WTC11 (cell line): ENCODE measurements at regions not wholly inside any gene's neighbourhood (a gene's known extent, or its start where the extent isn't known, plus 50 kb on each side); places are given as distances from the start of the nearest gene placed in this dataset.

ENCODE experiments used
- ATAC-seq: fragments of 200-7000 bp; cut with Tn5 transposase; 2 replicates; pipeline ENCODE4 v1.10.0; 2021; ENCODE audit warnings: mild to moderate bottlenecking, moderate library complexity
- CTCF ChIA-PET: fragments of 300-600 bp; sonication (Branson Sonifier 250); formaldehyde crosslinking; loops from one replicate; lab custom pipeline; 2021; ENCODE audit warnings: antibody characterized with exemption; lab: Charles Lee
- POLR2A ChIA-PET: fragments of 350-600 bp; sonication (Branson Sonifier 250); formaldehyde crosslinking; loops from one replicate; lab custom pipeline; 2021; ENCODE audit warnings: antibody characterized with exemption; lab: Charles Lee
- DNase-seq: peaks from one replicate; pipeline ENCODE4 v3.0.0; 2021; ENCODE audit warnings: low spot score
- H3K27ac Mint-ChIP-seq: 2 replicates; pipeline ENCODE4 v1.8.0; 2021; ENCODE audit warnings: mixed read lengths
- H3K27me3 Mint-ChIP-seq: 2 replicates; pipeline ENCODE4 v1.8.0; 2021; ENCODE audit warnings: low read depth, mild to moderate bottlenecking, moderate library complexity, mixed read lengths
- H3K36me3 Mint-ChIP-seq: 2 replicates; pipeline ENCODE4 v1.8.0; 2021; ENCODE audit warnings: mixed read lengths
- H3K4me1 Mint-ChIP-seq: 2 replicates; pipeline ENCODE4 v1.8.0; 2022; ENCODE audit warnings: mixed read lengths
- H3K4me3 Mint-ChIP-seq: 2 replicates; pipeline ENCODE4 v1.8.0; 2021; ENCODE audit warnings: mild to moderate bottlenecking, moderate library complexity, mixed read lengths
- H3K9me3 Mint-ChIP-seq: 2 replicates; pipeline ENCODE4 v1.8.0; 2021; ENCODE audit warnings: mixed read lengths
- CBFB ChIP-seq: sonication (generic); formaldehyde crosslinking; IDR thresholded peaks from 2 replicates; pipeline ENCODE4 v1.8.1; 2022; ENCODE audit warnings: mild to moderate bottlenecking, low read depth, missing genetic modification reagents
- ETV6 ChIP-seq: sonication (generic); formaldehyde crosslinking; IDR thresholded peaks from 2 replicates; pipeline ENCODE4 v1.8.1; 2022; ENCODE audit warnings: mild to moderate bottlenecking, missing genetic modification reagents
- FOXK1 ChIP-seq: sonication (generic); formaldehyde crosslinking; IDR thresholded peaks from 2 replicates; pipeline ENCODE4 v1.8.0; 2022; ENCODE audit warnings: mild to moderate bottlenecking, moderate library complexity, missing genetic modification reagents
- MYBL2 ChIP-seq: sonication (generic); formaldehyde crosslinking; IDR thresholded peaks from 2 replicates; pipeline ENCODE4 v1.8.1; 2023; ENCODE audit warnings: mild to moderate bottlenecking, moderate library complexity, missing genetic modification reagents
- NFE2L1 ChIP-seq: sonication (generic); formaldehyde crosslinking; IDR thresholded peaks from 2 replicates; pipeline ENCODE4 v1.8.1; 2023; ENCODE audit warnings: missing genetic modification reagents
- PRRX2 ChIP-seq: fragments of 250-450 bp; sonication (Bioruptor Pico); IDR thresholded peaks from 2 replicates; pipeline ENCODE4 v1.8.0; 2021; ENCODE audit warnings: mild to moderate bottlenecking
- RORB ChIP-seq: fragments of 250-450 bp; sonication (Bioruptor Pico); IDR thresholded peaks from 2 replicates; pipeline ENCODE4 v1.9.0; 2021; ENCODE audit warnings: mild to moderate bottlenecking
- ZBTB21 ChIP-seq: sonication (generic); formaldehyde crosslinking; IDR thresholded peaks from 2 replicates; pipeline ENCODE4 v1.8.1; 2023; ENCODE audit warnings: mild to moderate bottlenecking, missing genetic modification reagents, borderline replicate concordance
- ZNF416 ChIP-seq: fragments of 250-450 bp; sonication (Bioruptor Pico); IDR thresholded peaks from 2 replicates; pipeline ENCODE4 v1.9.0; 2021; ENCODE audit warnings: mild to moderate bottlenecking, inconsistent platforms
- TF ChIP-seq, protein P1 (sequence below): sonication (generic); formaldehyde crosslinking; IDR thresholded peaks from 2 replicates; pipeline ENCODE4 v1.8.1; 2023; ENCODE audit warnings: mild to moderate bottlenecking, missing genetic modification reagents, moderate library complexity
- TF ChIP-seq, protein P2 (sequence below): sonication (generic); formaldehyde crosslinking; IDR thresholded peaks from 2 replicates; pipeline ENCODE4 v1.8.0; 2022; ENCODE audit warnings: mild to moderate bottlenecking, missing genetic modification reagents
- TF ChIP-seq, protein P3 (sequence below): sonication (generic); formaldehyde crosslinking; IDR thresholded peaks from 2 replicates; pipeline ENCODE4 v1.8.1; 2022; ENCODE audit warnings: missing genetic modification reagents, borderline replicate concordance
- TF ChIP-seq, protein P4 (sequence below): sonication (generic); formaldehyde crosslinking; IDR thresholded peaks from 2 replicates; pipeline ENCODE4 v1.8.1; 2023; ENCODE audit warnings: mild to moderate bottlenecking, missing genetic modification reagents, borderline replicate concordance
- TF ChIP-seq, protein P5 (sequence below): sonication (generic); formaldehyde crosslinking; IDR thresholded peaks from 2 replicates; pipeline ENCODE4 v1.8.0; 2023; ENCODE audit warnings: mild to moderate bottlenecking, missing genetic modification reagents
- TF ChIP-seq, protein P6 (sequence below): fragments of 250-450 bp; sonication (Bioruptor Pico); IDR thresholded peaks from 2 replicates; pipeline ENCODE4 v1.9.0; 2021; ENCODE audit warnings: mild to moderate bottlenecking
- TF ChIP-seq, protein P7 (sequence below): fragments of 250-450 bp; sonication (Bioruptor Pico); IDR thresholded peaks from 2 replicates; pipeline ENCODE4 v1.9.0; 2021; ENCODE audit warnings: mild to moderate bottlenecking, borderline replicate concordance
- TF ChIP-seq, protein P8 (sequence below): sonication (generic); formaldehyde crosslinking; IDR thresholded peaks from 2 replicates; pipeline ENCODE4 v1.8.1; 2022; ENCODE audit warnings: mild to moderate bottlenecking, missing genetic modification reagents, moderate library complexity, borderline replicate concordance

DNA sequence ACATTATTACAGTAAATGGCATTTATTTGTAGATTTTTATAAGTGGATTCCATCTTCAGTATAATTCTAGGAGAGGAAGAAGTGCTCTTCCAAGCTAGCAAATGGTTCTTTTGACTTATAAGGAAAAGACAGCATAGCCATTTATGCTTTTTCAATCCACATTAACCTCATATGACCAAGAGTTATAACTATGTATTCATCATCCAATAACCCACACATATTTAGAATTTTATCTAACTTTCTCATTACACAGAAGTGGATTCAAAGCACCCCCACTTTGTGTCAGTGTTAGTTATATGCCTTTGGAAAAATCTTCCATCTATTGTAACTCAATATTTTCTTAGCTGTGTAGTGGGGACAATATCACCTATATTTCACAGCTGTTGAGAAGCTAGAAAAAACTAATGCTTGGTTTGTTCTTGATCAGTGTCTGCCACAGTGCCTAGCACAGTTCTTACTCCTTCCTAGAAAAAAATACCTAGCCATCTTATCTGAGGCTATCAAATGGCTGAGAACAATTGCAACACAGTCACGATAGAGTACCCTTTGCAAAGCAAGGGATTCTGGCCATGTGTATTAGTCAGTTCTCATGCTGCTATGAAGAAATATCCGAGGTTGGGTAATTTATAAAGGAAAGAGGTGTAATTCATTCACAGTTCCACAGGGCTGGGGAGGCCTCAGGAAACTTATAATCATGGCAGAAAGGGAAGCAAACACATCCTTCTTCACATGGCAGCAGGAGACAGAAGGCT, 986.3 kb downstream of the TFAP2A start:
- H3K9me3 Mint-ChIP-seq, result peaks cover 10% of the 10 kb centered on the region
- no peak for DNase-seq
- no peak overlapping the region for H3K27ac Mint-ChIP-seq
- no peak overlapping the region for H3K4me3 Mint-ChIP-seq
- H3K36me3 Mint-ChIP-seq, result no peaks in the 10 kb centered on the region
- peaks cover 21% of the 10 kb centered on the region for H3K4me1 Mint-ChIP-seq
- no peak for ATAC-seq
- no peaks in the 10 kb centered on the region for H3K27me3 Mint-ChIP-seq
- ChIA-PET POLR2A (no interaction called here), CTCF (no interaction called here)
- TF ChIP-seq PRRX2 (CRISPR knock-in tag) (no peak), ZNF416 (no peak), ETV6 (CRISPR knock-in tag) (no peak), RORB (no peak), CBFB (CRISPR knock-in tag) (no peak), MYBL2 (no peak), NFE2L1 (CRISPR knock-in tag) (no peak), FOXK1 (CRISPR knock-in tag) (no peak), ZBTB21 (CRISPR knock-in tag) (no peak)
- TF ChIP-seq, protein P1, sequence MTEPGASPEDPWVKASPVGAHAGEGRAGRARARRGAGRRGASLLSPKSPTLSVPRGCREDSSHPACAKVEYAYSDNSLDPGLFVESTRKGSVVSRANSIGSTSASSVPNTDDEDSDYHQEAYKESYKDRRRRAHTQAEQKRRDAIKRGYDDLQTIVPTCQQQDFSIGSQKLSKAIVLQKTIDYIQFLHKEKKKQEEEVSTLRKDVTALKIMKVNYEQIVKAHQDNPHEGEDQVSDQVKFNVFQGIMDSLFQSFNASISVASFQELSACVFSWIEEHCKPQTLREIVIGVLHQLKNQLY, result no peak
- TF ChIP-seq, protein P2, sequence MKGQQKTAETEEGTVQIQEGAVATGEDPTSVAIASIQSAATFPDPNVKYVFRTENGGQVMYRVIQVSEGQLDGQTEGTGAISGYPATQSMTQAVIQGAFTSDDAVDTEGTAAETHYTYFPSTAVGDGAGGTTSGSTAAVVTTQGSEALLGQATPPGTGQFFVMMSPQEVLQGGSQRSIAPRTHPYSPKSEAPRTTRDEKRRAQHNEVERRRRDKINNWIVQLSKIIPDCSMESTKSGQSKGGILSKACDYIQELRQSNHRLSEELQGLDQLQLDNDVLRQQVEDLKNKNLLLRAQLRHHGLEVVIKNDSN, result no peak
- TF ChIP-seq, protein P3, sequence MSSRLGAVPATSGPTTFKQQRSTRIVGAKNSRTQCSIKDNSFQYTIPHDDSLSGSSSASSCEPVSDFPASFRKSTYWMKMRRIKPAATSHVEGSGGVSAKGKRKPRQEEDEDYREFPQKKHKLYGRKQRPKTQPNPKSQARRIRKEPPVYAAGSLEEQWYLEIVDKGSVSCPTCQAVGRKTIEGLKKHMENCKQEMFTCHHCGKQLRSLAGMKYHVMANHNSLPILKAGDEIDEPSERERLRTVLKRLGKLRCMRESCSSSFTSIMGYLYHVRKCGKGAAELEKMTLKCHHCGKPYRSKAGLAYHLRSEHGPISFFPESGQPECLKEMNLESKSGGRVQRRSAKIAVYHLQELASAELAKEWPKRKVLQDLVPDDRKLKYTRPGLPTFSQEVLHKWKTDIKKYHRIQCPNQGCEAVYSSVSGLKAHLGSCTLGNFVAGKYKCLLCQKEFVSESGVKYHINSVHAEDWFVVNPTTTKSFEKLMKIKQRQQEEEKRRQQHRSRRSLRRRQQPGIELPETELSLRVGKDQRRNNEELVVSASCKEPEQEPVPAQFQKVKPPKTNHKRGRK (CRISPR knock-in tag), result no peak
- TF ChIP-seq, protein P4, sequence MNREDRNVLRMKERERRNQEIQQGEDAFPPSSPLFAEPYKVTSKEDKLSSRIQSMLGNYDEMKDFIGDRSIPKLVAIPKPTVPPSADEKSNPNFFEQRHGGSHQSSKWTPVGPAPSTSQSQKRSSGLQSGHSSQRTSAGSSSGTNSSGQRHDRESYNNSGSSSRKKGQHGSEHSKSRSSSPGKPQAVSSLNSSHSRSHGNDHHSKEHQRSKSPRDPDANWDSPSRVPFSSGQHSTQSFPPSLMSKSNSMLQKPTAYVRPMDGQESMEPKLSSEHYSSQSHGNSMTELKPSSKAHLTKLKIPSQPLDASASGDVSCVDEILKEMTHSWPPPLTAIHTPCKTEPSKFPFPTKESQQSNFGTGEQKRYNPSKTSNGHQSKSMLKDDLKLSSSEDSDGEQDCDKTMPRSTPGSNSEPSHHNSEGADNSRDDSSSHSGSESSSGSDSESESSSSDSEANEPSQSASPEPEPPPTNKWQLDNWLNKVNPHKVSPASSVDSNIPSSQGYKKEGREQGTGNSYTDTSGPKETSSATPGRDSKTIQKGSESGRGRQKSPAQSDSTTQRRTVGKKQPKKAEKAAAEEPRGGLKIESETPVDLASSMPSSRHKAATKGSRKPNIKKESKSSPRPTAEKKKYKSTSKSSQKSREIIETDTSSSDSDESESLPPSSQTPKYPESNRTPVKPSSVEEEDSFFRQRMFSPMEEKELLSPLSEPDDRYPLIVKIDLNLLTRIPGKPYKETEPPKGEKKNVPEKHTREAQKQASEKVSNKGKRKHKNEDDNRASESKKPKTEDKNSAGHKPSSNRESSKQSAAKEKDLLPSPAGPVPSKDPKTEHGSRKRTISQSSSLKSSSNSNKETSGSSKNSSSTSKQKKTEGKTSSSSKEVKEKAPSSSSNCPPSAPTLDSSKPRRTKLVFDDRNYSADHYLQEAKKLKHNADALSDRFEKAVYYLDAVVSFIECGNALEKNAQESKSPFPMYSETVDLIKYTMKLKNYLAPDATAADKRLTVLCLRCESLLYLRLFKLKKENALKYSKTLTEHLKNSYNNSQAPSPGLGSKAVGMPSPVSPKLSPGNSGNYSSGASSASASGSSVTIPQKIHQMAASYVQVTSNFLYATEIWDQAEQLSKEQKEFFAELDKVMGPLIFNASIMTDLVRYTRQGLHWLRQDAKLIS (CRISPR knock-in tag), result no peak
- TF ChIP-seq, protein P5, sequence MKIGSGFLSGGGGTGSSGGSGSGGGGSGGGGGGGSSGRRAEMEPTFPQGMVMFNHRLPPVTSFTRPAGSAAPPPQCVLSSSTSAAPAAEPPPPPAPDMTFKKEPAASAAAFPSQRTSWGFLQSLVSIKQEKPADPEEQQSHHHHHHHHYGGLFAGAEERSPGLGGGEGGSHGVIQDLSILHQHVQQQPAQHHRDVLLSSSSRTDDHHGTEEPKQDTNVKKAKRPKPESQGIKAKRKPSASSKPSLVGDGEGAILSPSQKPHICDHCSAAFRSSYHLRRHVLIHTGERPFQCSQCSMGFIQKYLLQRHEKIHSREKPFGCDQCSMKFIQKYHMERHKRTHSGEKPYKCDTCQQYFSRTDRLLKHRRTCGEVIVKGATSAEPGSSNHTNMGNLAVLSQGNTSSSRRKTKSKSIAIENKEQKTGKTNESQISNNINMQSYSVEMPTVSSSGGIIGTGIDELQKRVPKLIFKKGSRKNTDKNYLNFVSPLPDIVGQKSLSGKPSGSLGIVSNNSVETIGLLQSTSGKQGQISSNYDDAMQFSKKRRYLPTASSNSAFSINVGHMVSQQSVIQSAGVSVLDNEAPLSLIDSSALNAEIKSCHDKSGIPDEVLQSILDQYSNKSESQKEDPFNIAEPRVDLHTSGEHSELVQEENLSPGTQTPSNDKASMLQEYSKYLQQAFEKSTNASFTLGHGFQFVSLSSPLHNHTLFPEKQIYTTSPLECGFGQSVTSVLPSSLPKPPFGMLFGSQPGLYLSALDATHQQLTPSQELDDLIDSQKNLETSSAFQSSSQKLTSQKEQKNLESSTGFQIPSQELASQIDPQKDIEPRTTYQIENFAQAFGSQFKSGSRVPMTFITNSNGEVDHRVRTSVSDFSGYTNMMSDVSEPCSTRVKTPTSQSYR (CRISPR knock-in tag), result no peak
- TF ChIP-seq, protein P6, sequence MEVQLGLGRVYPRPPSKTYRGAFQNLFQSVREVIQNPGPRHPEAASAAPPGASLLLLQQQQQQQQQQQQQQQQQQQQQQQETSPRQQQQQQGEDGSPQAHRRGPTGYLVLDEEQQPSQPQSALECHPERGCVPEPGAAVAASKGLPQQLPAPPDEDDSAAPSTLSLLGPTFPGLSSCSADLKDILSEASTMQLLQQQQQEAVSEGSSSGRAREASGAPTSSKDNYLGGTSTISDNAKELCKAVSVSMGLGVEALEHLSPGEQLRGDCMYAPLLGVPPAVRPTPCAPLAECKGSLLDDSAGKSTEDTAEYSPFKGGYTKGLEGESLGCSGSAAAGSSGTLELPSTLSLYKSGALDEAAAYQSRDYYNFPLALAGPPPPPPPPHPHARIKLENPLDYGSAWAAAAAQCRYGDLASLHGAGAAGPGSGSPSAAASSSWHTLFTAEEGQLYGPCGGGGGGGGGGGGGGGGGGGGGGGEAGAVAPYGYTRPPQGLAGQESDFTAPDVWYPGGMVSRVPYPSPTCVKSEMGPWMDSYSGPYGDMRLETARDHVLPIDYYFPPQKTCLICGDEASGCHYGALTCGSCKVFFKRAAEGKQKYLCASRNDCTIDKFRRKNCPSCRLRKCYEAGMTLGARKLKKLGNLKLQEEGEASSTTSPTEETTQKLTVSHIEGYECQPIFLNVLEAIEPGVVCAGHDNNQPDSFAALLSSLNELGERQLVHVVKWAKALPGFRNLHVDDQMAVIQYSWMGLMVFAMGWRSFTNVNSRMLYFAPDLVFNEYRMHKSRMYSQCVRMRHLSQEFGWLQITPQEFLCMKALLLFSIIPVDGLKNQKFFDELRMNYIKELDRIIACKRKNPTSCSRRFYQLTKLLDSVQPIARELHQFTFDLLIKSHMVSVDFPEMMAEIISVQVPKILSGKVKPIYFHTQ (CRISPR knock-in tag), result no peak
- TF ChIP-seq, protein P7, sequence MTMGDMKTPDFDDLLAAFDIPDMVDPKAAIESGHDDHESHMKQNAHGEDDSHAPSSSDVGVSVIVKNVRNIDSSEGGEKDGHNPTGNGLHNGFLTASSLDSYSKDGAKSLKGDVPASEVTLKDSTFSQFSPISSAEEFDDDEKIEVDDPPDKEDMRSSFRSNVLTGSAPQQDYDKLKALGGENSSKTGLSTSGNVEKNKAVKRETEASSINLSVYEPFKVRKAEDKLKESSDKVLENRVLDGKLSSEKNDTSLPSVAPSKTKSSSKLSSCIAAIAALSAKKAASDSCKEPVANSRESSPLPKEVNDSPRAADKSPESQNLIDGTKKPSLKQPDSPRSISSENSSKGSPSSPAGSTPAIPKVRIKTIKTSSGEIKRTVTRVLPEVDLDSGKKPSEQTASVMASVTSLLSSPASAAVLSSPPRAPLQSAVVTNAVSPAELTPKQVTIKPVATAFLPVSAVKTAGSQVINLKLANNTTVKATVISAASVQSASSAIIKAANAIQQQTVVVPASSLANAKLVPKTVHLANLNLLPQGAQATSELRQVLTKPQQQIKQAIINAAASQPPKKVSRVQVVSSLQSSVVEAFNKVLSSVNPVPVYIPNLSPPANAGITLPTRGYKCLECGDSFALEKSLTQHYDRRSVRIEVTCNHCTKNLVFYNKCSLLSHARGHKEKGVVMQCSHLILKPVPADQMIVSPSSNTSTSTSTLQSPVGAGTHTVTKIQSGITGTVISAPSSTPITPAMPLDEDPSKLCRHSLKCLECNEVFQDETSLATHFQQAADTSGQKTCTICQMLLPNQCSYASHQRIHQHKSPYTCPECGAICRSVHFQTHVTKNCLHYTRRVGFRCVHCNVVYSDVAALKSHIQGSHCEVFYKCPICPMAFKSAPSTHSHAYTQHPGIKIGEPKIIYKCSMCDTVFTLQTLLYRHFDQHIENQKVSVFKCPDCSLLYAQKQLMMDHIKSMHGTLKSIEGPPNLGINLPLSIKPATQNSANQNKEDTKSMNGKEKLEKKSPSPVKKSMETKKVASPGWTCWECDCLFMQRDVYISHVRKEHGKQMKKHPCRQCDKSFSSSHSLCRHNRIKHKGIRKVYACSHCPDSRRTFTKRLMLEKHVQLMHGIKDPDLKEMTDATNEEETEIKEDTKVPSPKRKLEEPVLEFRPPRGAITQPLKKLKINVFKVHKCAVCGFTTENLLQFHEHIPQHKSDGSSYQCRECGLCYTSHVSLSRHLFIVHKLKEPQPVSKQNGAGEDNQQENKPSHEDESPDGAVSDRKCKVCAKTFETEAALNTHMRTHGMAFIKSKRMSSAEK (CRISPR knock-in tag), result no peak
- TF ChIP-seq, protein P8, sequence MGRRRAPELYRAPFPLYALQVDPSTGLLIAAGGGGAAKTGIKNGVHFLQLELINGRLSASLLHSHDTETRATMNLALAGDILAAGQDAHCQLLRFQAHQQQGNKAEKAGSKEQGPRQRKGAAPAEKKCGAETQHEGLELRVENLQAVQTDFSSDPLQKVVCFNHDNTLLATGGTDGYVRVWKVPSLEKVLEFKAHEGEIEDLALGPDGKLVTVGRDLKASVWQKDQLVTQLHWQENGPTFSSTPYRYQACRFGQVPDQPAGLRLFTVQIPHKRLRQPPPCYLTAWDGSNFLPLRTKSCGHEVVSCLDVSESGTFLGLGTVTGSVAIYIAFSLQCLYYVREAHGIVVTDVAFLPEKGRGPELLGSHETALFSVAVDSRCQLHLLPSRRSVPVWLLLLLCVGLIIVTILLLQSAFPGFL (CRISPR knock-in tag), result no peak
